NT2/D1 (cell line): ENCODE measurements at regions not wholly inside any gene's neighbourhood (a gene's known extent, or its start where the extent isn't known, plus 50 kb on each side); places are given as distances from the start of the nearest gene placed in this dataset.

ENCODE experiments used
- SUZ12 ChIP-seq: IDR thresholded peaks from 2 replicates; pipeline ENCODE4 v1.6.1; 2011; ENCODE audit not compliant: insufficient read length, insufficient read depth; ENCODE audit errors: extremely low read depth
- YY1 ChIP-seq: IDR thresholded peaks from 2 replicates; pipeline ENCODE4 v1.6.1; 2011; ENCODE audit not compliant: insufficient read length, insufficient read depth
- ZNF274 ChIP-seq: IDR thresholded peaks from 2 replicates; pipeline ENCODE4 v1.6.1; 2011; ENCODE audit warnings: mild to moderate bottlenecking, low read depth, low read length

DNA sequence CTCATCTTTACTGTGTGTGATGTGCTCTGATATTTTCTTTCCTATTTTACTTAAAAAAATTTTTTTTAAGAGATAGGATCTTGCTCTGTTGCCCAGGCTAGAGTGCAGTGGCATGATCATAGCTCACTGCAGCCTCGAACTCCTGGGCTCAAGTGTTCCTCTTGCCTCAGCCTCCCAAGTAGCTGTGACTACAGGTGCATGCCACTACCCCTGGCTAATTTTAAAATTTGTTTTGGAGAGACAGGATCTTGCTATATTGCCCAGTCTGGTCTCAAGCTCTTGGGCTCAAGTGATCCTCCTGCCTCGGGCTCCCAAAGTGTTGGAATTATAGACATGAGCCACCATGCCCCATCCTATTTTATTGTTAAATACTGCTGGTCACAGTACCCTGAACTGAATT lies 67.4 kb downstream of the FOXD2 start:
- no peak for TF ChIP-seq YY1
- TF ChIP-seq ZNF274: no peak
- no peak for TF ChIP-seq SUZ12
